ENCODE measurements at regions not wholly inside any gene's neighbourhood (a gene's known extent, or its start where the extent isn't known, plus 50 kb on each side); places are given as distances from the start of the nearest gene placed in this dataset.

GRCh38 chr9:38296807-38297206 is 95.7 kb upstream of the ALDH1B1 start:
- TF ChIP-seq POLR2AphosphoS5 (IDR thresholded peaks at IDR 0.05; ENCODE audit: low read depth, low read length) (no peak), TAF1 (IDR thresholded peaks at IDR 0.05; ENCODE audit: borderline replicate concordance, low read depth, low read length) (no peak)
